ENCODE measurements at regions not wholly inside any gene's neighbourhood (a gene's known extent, or its start where the extent isn't known, plus 50 kb on each side); places are given as distances from the start of the nearest gene placed in this dataset.

DNA sequence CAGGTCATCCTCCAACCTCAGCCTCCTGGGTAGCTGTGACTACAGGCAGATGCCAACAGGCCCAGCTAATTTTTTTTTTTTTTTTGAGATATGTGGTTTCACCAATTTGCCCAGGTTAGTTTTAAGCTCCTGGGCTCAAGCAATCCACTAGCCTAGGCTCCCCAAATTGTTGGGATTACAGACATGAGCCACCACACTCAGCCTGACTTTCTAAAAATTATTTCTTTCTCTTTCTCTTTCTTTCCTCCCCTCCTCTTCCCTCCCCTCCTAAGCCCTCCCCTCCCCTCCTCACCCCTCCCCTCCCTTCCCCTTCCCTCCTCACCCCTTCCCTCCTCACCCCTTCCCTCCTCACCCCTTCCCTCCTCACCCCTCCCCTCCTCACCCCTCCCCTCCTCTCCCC is 127.3 kb downstream of the BTBD3 start:
- TF ChIP-seq, protein P1, sequence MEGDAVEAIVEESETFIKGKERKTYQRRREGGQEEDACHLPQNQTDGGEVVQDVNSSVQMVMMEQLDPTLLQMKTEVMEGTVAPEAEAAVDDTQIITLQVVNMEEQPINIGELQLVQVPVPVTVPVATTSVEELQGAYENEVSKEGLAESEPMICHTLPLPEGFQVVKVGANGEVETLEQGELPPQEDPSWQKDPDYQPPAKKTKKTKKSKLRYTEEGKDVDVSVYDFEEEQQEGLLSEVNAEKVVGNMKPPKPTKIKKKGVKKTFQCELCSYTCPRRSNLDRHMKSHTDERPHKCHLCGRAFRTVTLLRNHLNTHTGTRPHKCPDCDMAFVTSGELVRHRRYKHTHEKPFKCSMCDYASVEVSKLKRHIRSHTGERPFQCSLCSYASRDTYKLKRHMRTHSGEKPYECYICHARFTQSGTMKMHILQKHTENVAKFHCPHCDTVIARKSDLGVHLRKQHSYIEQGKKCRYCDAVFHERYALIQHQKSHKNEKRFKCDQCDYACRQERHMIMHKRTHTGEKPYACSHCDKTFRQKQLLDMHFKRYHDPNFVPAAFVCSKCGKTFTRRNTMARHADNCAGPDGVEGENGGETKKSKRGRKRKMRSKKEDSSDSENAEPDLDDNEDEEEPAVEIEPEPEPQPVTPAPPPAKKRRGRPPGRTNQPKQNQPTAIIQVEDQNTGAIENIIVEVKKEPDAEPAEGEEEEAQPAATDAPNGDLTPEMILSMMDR (IDR thresholded peaks at IDR 0.05; ENCODE audit: low read depth, low read length, poor library complexity, severe bottlenecking): no peak
- TF ChIP-seq EZH2phosphoT487 (IDR thresholded peaks at IDR 0.05; ENCODE audit: borderline replicate concordance, low read length): no peak

All from DOHH2 (cell line).